GM21515 (cell line): ENCODE measurements at regions not wholly inside any gene's neighbourhood (a gene's known extent, or its start where the extent isn't known, plus 50 kb on each side); places are given as distances from the start of the nearest gene placed in this dataset.

ENCODE experiments used
- ATAC-seq: cut with Tn5 transposase; IDR thresholded peaks from one replicate; pipeline ENCODE4 v1.9.1; 2021; ENCODE audit not compliant: unreplicated experiment

DNA sequence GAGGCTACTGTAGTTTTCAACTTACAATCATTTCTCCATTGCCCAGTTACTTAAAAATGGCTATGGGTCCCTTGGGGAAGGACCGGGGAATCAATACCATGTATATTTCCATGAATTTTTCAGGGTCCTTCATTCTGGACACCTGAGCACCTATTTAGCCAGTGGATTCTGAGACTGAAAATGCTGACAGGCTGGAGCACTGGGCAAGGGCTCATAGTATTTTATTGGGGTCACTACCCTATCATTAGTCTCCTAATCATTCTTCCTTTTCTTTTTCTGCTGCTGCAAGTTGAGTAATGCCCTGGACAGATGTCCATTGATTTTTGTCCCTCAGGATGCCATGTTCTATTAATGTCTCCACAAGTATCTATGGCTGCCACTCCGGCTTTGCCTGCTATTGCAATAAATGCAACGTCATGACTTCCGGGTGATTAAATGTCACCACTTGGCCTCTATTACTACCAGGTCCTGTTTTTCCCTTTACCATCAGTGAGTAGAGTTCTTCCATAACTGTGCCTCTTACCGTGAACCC is 279.3 kb upstream of the FBXL7 start:
- ATAC-seq: no peak

DNA sequence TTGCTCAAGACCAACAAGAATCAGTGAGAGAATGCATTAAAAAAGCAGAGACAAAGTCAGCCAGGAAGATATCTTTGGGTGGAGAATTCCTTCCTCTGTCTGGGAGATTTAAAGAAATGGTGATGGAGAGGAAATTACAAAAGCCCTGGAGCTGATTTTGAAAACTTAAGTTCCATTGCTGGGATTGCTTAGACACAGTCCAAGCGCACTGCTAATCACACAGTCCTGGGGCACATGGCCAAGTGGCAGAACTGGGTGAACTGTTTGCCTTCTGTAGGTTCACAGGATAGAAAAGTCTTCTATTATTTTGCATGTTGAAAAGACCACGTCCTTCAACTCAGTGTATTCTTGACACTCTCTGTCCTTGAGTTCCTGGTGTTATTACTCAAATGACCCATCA is 284.9 kb upstream of the FBXL7 start:
- no peak for ATAC-seq

DNA sequence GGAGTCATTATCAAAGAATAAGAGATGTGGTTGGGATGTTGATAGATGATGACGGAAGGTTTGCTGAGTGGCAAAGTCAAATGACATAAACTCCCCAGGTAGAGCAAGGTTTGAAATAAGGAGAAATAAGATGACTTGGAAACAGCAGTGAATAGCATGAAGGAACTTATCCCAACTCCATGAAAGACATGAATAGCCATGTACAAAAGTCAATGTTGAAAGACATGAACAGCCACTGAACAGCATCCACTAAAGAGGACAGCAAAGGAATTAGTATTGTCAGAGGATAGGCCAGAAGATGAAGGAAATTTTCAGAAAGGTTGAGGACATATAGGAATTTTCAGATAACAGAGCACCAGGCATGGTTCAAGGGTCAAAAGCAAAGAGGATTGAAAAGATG is 286.0 kb upstream of the FBXL7 start:
- ATAC-seq: no peak

GRCh38 chr5:15209053-15209762 is 290.8 kb upstream of the FBXL7 start:
- ATAC-seq: no peak

DNA sequence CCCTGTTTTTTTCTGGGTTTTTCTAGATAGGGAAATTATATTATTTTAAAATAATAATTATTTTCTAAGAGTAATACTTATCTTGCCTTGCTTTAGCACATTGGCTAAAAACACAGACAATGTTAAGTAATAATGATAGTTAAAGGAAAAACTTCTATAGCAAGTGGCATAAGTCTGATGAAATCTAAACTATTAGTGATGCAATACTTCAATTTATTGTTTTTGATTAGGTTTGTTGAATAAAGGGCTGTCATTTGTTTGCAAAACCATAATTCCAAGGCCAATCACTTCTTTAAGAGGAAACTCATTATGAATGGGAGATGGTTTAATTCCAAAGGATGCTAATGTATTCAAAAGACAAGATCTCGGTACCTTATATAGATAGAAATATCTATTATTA is 293.8 kb upstream of the FBXL7 start:
- no peak for ATAC-seq

- ATAC-seq: no peak
Measured at GRCh38 chr5:15203376-15203775, 296.6 kb upstream of the FBXL7 start.

DNA sequence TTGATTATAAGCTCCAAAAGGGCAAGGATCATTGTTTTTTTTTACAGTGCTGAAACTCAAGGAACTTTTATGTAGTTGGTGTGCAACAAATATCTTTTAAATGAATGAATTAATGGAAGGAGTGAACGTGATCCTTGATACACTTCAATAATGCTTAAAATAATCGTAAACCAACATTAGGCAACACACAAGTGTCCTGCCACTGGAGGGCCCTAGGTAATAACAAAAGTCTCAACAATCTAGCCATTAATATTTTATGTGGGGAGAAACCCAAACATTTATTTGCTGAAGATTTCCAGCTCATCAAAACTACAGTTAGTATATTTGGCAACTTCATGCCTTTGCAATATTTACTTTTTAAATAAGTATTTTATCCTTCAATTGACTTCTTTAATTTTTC is 309.0 kb upstream of the FBXL7 start:
- ATAC-seq: no peak

DNA sequence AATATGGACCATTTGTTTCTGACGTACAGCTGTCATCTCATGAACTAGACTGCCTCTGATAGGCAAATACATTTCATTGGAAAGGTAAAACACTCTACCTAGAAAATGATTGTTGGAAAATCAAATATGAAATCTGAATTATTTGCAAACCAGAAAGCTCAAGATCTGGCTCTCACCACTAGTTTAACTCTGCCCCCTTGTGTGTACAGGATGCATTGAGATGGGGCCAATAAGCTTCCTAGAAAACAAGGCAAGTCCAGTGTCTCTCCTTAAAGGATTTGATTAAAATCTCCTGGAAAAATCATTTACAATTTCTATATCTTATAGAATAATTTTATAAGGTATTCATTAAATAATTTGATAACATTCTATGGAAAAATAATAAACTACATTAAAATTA is 311.9 kb upstream of the ANKH start:
- no peak for ATAC-seq

- ATAC-seq: no peak
Measured at GRCh38 chr5:15170173-15170572, 298.6 kb upstream of the ANKH start.

- no peak for ATAC-seq
Measured at GRCh38 chr5:15168358-15168757, 296.8 kb upstream of the ANKH start.

DNA sequence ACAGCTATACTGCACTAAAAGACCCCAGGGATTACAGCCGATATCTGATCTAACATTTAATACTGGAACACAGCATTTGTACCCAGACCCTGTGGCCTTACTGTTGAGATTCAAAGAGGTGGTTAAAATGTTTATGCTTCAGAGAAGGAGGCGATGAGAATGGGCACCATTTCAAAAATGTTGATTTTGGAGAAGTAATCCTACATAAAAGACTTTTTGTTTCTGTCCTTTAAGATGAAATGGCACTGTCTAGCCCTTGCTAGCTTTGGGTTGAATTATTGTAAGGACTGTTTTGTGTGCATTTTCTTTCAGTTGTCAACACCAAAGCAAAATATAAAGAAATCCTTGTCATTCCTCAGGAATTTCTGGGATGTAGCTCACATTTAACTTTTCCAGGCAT is 288.5 kb upstream of the ANKH start:
- no peak for ATAC-seq

GRCh38 chr5:15159606-15160005 is 288.0 kb upstream of the ANKH start:
- ATAC-seq: no peak

GRCh38 chr5:15142458-15142857 is 270.9 kb upstream of the ANKH start:
- ATAC-seq: no peak

GRCh38 chr5:15137414-15137813 is 265.8 kb upstream of the ANKH start:
- no peak for ATAC-seq

GRCh38 chr5:15135661-15136060 is 264.1 kb upstream of the ANKH start:
- ATAC-seq: no peak

- no peak for ATAC-seq
Measured at GRCh38 chr5:15133456-15133965, 261.9 kb upstream of the ANKH start.

- no peak for ATAC-seq
Measured at GRCh38 chr5:15132816-15133405, 261.3 kb upstream of the ANKH start.

DNA sequence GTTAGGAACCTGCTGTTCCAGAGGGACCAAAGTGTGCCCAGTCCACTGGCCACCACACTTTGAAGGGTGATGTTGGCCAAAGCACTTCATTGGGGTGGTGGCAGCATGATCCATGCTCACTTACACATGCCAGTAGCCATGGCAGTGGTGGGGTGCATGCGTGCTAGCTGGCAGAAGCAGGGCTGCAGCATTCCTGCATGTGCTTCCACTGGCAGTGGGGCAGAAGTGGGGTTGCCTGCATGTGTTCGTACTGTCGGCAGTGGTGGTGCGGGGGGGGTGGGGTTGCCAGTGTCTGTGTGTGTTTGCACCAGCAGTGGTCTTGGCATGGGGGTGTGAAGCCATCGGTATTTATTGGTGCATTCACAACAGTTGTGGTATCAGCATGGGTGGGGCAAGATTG is 260.3 kb upstream of the ANKH start:
- no peak for ATAC-seq

DNA sequence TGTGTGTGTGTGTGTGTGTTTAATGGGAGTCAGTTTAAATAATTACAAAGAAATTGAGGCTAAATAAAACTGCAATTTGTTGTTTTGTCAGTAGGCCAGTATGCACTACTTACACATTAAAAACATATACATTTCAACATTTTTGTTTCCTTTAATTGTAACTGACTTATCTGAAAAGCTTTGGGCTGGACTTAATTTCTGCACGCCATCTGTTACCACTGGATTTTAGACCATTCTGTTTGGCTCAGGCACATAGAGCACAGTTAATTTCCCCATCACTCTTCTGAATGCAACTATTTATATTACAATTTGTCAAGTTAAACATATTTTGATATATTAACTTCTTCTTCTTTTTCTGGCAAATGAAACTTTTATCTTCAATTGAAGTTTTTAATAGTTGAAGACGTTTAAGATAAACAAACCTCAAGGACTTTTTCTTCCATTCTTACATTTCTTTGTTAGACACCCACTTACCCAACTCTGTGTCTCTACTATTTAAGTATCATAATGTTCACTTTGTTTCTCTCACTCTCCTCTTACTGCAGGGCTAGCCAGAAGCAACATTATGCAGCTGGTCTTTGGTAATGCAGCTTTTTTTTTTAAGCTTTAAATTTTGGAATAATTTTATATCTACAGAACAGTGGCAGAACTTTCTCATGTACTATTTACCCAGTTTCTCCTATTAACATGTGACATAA is 253.4 kb upstream of the ANKH start:
- no peak for ATAC-seq

- no peak for ATAC-seq
Measured at GRCh38 chr5:15124461-15124860, 252.9 kb upstream of the ANKH start.

- no peak for ATAC-seq
Measured at GRCh38 chr5:15117688-15118087, 246.1 kb upstream of the ANKH start.

DNA sequence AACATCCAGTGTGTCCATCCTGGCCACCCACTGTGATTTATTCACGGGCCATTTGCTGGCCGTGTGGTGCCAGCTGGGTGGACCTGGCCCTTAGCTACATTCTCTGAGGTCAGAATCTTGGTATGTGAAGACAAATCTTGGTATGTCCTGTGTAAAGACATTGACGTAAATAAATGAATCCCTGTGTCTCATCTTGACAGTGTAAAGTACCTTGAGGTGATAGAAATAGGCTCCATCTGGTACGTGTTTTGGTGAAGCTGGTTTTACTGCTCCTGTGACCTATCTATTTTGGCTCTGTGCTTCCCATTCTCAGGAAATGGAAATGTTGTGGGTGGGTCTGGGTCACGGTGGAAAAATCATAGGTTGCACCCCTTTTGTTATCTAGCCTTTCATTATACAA is 245.4 kb upstream of the ANKH start:
- no peak for ATAC-seq
